PC-3 (cell line): ENCODE measurements at regions not wholly inside any gene's neighbourhood (a gene's known extent, or its start where the extent isn't known, plus 50 kb on each side); places are given as distances from the start of the nearest gene placed in this dataset.

ENCODE experiments used
- ATAC-seq: fragments of 200-7000 bp; cut with Tn5 transposase; 2 replicates; pipeline ENCODE4 v1.9.1; 2020; ENCODE audit warnings: mild to moderate bottlenecking, moderate library complexity
- BruUV-seq: library from RNA; stranded (reverse); fragments of 400-500 nt; replicated peaks from 2 replicates; lab custom pipeline; 2021; lab: Mats Ljungman, UMichigan
- CTCF ChIA-PET: fragments of 300-600 bp; sonication (Branson Sonifier 250); formaldehyde crosslinking; loops from one replicate; lab custom pipeline; 2022; ENCODE audit warnings: antibody characterized with exemption; lab: Charles Lee
- POLR2A ChIA-PET: fragments of 300-600 bp; sonication (Branson Sonifier 250); formaldehyde crosslinking; loops from one replicate; lab custom pipeline; 2022; ENCODE audit warnings: antibody characterized with exemption; ENCODE audit not compliant: unreplicated experiment; lab: Charles Lee
- DNase-seq: peaks from one replicate; pipeline ENCODE4 v3.0.0-alpha.2; 2015
- H2AFZ ChIP-seq: fragments of 300-600 bp; sonication (generic); 2 replicates; pipeline ENCODE4 v1.6.0; 2016; ENCODE audit warnings: antibody characterized with exemption, low read length
- H3F3A ChIP-seq: fragments of 300-600 bp; sonication (generic); one replicate; pipeline ENCODE4 v1.6.0; 2017; ENCODE audit warnings: antibody characterized with exemption, low read length, control low read depth, mild to moderate bottlenecking; ENCODE audit not compliant: unreplicated experiment
- H3K27ac ChIP-seq: fragments of 300-600 bp; sonication (generic); 2 replicates; pipeline ENCODE4 v1.5.1; 2016; ENCODE audit warnings: mild to moderate bottlenecking, low read length
- H3K27me3 ChIP-seq: fragments of 300-600 bp; sonication (generic); 2 replicates; pipeline ENCODE4 v1.6.1; 2016; ENCODE audit warnings: low read length, mixed read lengths
- H3K36me3 ChIP-seq: fragments of 300-600 bp; sonication (generic); 2 replicates; pipeline ENCODE4 v1.6.1; 2016; ENCODE audit warnings: low read depth, mixed run types, low read length, mixed read lengths
- H3K4me1 ChIP-seq: fragments of 300-600 bp; sonication (generic); 2 replicates; pipeline ENCODE4 v1.5.1; 2016; ENCODE audit warnings: low read length; ENCODE audit not compliant: insufficient read depth
- H3K4me2 ChIP-seq: fragments of 300-600 bp; sonication (generic); 2 replicates; pipeline ENCODE4 v1.6.0; 2016; ENCODE audit warnings: low read length
- H3K4me3 ChIP-seq: fragments of 300-600 bp; sonication (generic); 2 replicates; pipeline ENCODE4 v1.5.1; 2016; ENCODE audit warnings: mild to moderate bottlenecking, low read length, mixed read lengths
- H3K79me2 ChIP-seq: fragments of 300-600 bp; sonication (generic); 2 replicates; pipeline ENCODE4 v1.6.1; 2017; ENCODE audit warnings: low read length, mixed read lengths
- H3K9ac ChIP-seq: fragments of 300-600 bp; sonication (generic); 2 replicates; pipeline ENCODE4 v1.6.0; 2016; ENCODE audit warnings: mild to moderate bottlenecking, low read length
- H3K9me2 ChIP-seq: fragments of 300-600 bp; sonication (generic); replicated peaks from 2 replicates; pipeline ENCODE4 v1.6.1; 2016; ENCODE audit warnings: mixed run types, low read length, mixed read lengths
- H3K9me3 ChIP-seq: fragments of 300-600 bp; sonication (generic); 2 replicates; pipeline ENCODE4 v1.6.1; 2016; ENCODE audit warnings: low read length, mixed read lengths
- H4K20me1 ChIP-seq: fragments of 300-600 bp; sonication (generic); 2 replicates; pipeline ENCODE4 v1.6.1; 2016; ENCODE audit warnings: low read length, mixed read lengths
- CTCF ChIP-seq: fragments of 300-600 bp; sonication (generic); conservative IDR thresholded peaks from 2 replicates; pipeline ENCODE4 v1.5.1; 2017; ENCODE audit warnings: antibody characterized with exemption, low read depth, mild to moderate bottlenecking, low read length
- EZH2 ChIP-seq: fragments of 300-600 bp; sonication (generic); IDR thresholded peaks from one replicate; pipeline ENCODE4 v1.6.1; 2017; ENCODE audit warnings: antibody characterized with exemption, mild to moderate bottlenecking, low read length; ENCODE audit not compliant: unreplicated experiment
- EZH2phosphoT487 ChIP-seq: fragments of 300-600 bp; sonication (generic); IDR thresholded peaks from 2 replicates; pipeline ENCODE4 v1.6.1; 2018; ENCODE audit warnings: mild to moderate bottlenecking, antibody characterized with exemption, low read length, borderline replicate concordance
- intact Hi-C: fragments of 100-400 bp; cut with micrococcal nuclease; formaldehyde crosslinking; loops from 2 replicates; pipeline ENCODE4 v1.9.0; 2023

- H3F3A ChIP-seq, result no peaks in the 10 kb centered on the region
- no peaks in the 10 kb centered on the region for H3K27me3 ChIP-seq
- POLR2A ChIA-PET, result no interaction called here
- no peaks in the 10 kb centered on the region for H3K4me1 ChIP-seq
- no peaks in the 10 kb centered on the region for H4K20me1 ChIP-seq
- no peak for DNase-seq
- no peak overlapping the region for H2AFZ ChIP-seq
- no peaks in the 10 kb centered on the region for H3K9me3 ChIP-seq
- no peak overlapping the region for H3K4me2 ChIP-seq
- no peak overlapping the region for H3K27ac ChIP-seq
- H3K9ac ChIP-seq, result no peak overlapping the region
- BruUV-seq, result no TSS peak
- no peaks in the 10 kb centered on the region for H3K9me2 ChIP-seq
- TF ChIP-seq EZH2, result no peak
- TF ChIP-seq CTCF, result no peak
- TF ChIP-seq EZH2phosphoT487, result no peak
- H3K36me3 ChIP-seq, result no peaks in the 10 kb centered on the region
- intact Hi-C loops, result no loop called here
- no peak for ATAC-seq
- no peaks in the 10 kb centered on the region for H3K79me2 ChIP-seq
- no peak overlapping the region for H3K4me3 ChIP-seq
- CTCF ChIA-PET, result no interaction called here
Observed at GRCh38 chr17:33804401-33804800, 450.7 kb upstream of the CCL2 start.

DNA sequence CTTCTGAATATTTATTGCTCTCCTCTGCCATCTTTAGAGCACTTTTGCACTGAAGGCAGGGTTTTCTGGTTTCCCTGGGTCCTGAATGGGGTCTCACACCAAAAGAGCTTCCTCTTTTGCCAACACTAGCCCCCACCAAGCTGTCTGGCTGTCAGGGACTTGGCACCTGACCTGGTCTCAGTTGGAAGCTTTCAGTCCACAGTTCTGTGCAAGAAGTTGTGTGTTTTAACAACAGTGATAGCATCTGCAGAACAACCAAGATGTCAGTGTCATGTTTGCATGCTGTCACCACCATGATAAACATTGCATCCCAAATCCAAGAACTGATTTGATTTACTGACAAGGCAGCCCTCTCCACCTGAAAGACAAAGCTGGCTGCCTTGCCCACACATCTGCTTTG lies 448.5 kb upstream of the CCL2 start:
- no peak overlapping the region for H3K27ac ChIP-seq
- no TSS peak for BruUV-seq
- H3K27me3 ChIP-seq, result no peaks in the 10 kb centered on the region
- no peak for DNase-seq
- H3K79me2 ChIP-seq, result no peaks in the 10 kb centered on the region
- H3K4me3 ChIP-seq, result no peak overlapping the region
- intact Hi-C loops, result no loop called here
- ChIA-PET POLR2A (no interaction called here), CTCF (no interaction called here)
- H3K4me2 ChIP-seq, result no peak overlapping the region
- H3F3A ChIP-seq, result no peaks in the 10 kb centered on the region
- ATAC-seq, result no peak
- TF ChIP-seq CTCF (no peak), EZH2phosphoT487 (no peak), EZH2 (no peak)
- H3K9ac ChIP-seq, result no peak overlapping the region
- H3K9me2 ChIP-seq, result no peaks in the 10 kb centered on the region
- H3K9me3 ChIP-seq, result no peaks in the 10 kb centered on the region
- no peaks in the 10 kb centered on the region for H3K4me1 ChIP-seq
- no peaks in the 10 kb centered on the region for H3K36me3 ChIP-seq
- no peaks in the 10 kb centered on the region for H4K20me1 ChIP-seq
- H2AFZ ChIP-seq, result no peak overlapping the region

DNA sequence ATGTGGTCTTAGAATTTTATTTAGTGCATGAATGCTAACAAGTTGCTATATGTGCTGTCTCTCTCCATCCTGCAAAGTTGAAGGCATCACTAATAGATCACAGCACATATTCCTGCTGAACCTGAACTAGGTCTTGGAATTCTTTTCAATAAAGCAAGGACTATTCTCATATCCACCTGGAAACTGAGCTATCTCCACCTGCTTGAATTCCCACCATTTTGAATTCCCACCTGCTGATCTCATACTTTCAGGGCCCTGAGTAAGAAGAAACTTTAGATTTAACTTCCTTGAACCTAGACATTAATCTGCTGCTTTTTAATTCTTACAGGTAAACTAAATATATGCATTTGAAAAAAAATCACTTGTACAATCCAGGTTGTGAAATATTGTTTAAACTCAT lies 445.3 kb upstream of the CCL2 start:
- H3K9me2 ChIP-seq, result no peaks in the 10 kb centered on the region
- CTCF ChIA-PET, result no interaction called here
- intact Hi-C loops, result no loop called here
- POLR2A ChIA-PET, result no interaction called here
- H3K4me1 ChIP-seq, result no peaks in the 10 kb centered on the region
- H4K20me1 ChIP-seq, result no peaks in the 10 kb centered on the region
- BruUV-seq, result no TSS peak
- H3K79me2 ChIP-seq, result no peaks in the 10 kb centered on the region
- no peaks in the 10 kb centered on the region for H3K9me3 ChIP-seq
- no peak overlapping the region for H3K9ac ChIP-seq
- H3K27ac ChIP-seq, result no peak overlapping the region
- H3K36me3 ChIP-seq, result no peaks in the 10 kb centered on the region
- no peak for ATAC-seq
- no peak for DNase-seq
- H3K4me2 ChIP-seq, result no peak overlapping the region
- TF ChIP-seq EZH2 (no peak), EZH2phosphoT487 (no peak), CTCF (no peak)
- no peaks in the 10 kb centered on the region for H3K27me3 ChIP-seq
- no peak overlapping the region for H3K4me3 ChIP-seq
- H2AFZ ChIP-seq, result no peak overlapping the region
- H3F3A ChIP-seq, result no peaks in the 10 kb centered on the region
